HG03439 (cell line): ENCODE measurements at regions not wholly inside any gene's neighbourhood (a gene's known extent, or its start where the extent isn't known, plus 50 kb on each side); places are given as distances from the start of the nearest gene placed in this dataset.

Experiments used
- ATAC-seq: cut with Tn5 transposase; IDR thresholded peaks from one replicate; pipeline ENCODE4 v1.9.1; 2021; ENCODE audit warnings: mild to moderate bottlenecking, moderate library complexity; ENCODE audit not compliant: unreplicated experiment

DNA sequence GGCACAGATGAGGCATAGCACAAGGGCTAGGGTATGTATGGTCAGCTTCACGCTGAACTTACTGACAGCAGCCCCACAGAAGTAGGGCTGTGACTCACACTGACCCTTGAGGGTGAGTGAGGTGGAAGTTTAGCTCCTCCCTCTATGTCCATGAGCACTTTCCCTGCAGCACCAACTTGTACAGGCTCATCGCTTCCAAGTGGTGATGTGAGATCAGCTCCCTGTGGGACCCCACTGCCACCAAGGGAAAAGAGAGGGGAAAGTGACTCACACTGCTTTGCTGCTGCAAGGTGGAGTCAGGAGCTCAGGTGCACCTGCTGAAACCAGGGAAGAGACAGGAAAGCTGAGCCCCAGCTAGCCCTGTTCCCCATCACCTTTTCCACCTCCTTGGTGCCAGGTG is 91.5 kb downstream of the TEX51 start:
- no peak for ATAC-seq

DNA sequence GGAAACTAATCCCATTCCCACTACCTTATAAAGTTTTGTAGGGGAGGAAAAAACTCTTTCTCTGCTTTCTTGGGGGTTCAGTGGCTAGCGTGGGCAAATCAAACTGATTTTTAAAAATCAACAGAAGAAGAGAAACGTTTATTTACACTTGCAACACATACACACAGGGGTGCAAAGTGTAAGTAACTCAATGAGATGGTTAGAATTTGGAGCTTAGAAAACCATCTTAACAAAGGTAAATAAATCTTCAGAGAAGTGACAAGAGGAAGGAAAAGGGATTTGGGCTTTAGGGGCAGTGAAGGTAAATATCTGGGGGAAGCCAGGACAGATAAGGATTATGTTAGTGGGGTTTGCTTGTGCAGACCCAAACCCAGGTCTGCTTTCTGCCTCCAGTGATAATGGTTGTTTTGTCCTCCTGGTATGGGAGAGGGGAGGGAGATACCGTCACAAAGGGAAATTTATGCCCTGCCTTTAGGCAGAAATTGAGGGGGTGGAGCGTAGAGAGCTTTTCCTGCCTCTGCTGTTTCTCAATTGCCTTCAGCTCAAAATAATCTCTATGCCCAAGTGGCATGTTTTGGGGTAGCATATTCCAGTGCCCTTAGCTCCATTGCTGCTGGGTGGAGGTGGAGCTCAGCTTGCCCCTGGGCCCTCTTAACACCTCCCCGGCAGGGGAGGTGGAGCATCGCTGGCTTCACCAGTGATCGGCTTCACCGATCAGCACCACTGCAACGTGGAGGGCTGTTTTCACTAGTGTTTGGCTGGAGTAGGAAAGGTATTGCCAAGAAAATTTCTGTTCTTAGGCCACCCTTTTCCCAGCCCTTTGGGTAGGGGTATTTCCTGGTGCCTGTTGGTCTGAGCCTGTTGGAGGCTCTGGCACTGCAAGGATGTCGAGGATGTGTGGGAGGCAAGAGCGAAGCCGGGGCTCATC is 92.2 kb downstream of the TEX51 start:
- ATAC-seq = no peak

GRCh38 chr2:126994340-126994777 is 95.7 kb downstream of the TEX51 start:
- no peak for ATAC-seq

DNA sequence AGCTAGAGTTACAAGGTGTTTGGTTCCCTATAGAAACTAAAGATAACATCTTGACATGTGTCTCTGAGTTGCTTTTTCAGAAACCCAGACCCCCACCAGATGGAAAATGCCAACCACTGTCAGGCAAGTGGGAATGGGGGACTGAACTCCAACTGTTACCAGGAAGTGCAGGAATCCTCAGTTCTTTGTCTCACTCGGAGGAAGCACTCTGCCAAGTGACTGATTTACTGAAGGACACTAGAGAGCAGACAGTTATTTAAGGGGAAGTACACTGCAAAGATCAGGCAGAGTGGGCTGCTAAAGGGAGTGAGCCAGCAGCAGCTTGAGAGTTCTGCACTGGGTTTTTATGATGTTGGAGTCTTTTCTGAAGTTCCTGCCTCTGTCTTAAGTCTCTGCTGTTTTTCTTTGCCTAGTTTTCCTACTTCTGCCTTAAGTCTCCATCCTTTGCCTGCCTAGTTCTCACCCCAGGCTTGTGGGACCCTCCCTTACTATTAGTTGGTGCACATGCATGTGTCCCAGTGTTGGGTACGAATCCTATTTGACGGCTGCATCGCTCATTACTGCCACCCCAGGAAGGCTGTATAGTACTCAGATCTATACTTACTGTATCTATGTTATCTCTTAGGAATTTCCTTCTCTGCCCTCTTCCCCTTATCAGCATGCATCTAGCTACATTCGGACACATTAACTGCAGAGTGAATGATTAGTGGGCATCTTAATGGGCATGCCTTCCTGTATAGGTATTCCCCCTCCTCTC is 97.1 kb downstream of the TEX51 start:
- no peak for ATAC-seq

- no peak for ATAC-seq
Observed at GRCh38 chr2:126996378-126996699, 97.6 kb downstream of the TEX51 start.
